ENCODE measurements at regions not wholly inside any gene's neighbourhood (a gene's known extent, or its start where the extent isn't known, plus 50 kb on each side); places are given as distances from the start of the nearest gene placed in this dataset.

GRCh38 chr3:55166576-55167555, 239.0 kb upstream of the LRTM1 start:
- ATAC-seq (no peak), DNase-seq (no peak)
- intact Hi-C loops (cut with DNase I) = no loop called here

- intact Hi-C loops (cut with DNase I) = no loop called here
- no peak for ATAC-seq
- DNase-seq = no peak
These were observed 238.0 kb upstream of the LRTM1 start for GRCh38 chr3:55165704-55166405.

DNA sequence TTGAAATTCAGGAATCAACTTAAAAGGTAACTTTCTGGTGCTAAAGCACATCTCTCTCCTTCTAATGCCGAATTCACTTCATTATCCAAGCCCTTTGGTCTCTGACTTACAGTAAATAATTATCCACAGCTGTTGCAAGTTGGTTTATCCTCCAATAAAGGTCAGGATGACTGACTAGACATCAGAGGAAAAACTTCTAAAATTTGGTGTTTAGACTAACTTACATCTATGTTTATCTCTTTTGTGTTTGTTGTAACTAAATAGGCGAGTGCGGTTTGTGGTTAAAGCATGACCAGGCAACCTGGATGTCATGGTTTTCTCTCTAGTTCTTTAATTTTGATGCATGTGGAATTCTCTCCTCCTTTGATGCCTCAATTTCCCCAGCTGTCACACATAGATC, 237.4 kb upstream of the LRTM1 start:
- ATAC-seq = no peak
- intact Hi-C loops (cut with DNase I) = no loop called here

DNA sequence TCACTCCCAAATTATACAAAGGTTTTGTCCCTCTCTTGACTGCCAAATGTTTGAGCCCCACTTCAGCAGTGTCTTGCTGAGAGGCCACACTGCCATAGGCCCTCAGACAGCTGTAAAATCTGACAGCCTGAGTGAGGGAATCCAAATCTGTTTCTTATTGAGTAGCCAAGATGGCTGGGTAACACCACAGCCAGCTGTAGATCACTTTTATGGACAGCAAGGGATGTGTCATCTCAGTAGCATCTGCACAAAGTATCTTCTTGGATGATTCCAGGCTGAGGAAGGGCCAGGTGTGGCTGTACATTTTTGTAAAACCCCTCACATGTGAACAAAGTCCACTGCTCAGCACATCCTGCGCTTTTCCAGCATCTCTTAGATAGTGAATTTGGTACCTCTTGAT, 237.0 kb upstream of the LRTM1 start:
- no peak for ATAC-seq
- intact Hi-C loops (cut with DNase I) = no loop called here
- no peak for DNase-seq

More for the DNA sequence above, 237.4 kb upstream of the LRTM1 start:
- no peak for DNase-seq

DNA sequence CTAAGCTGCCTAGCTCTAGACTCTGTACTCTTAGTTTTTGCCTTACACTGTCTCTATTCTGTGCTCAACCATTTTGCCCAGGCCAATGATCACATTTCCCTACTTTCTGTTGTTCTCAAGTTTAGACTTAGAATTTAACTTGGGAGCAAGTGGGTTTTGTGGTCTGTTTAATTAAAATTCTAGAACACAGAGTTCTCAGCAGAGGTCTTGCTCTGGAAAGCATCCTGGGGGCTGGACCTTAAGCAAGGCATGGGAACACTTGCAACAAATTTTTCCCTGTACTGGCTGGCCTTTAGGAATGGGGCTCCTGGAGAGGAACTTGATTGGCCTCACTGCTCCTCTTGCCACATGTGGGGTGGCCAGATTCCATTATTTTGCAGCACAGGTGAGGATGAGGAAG, 236.3 kb upstream of the LRTM1 start:
- intact Hi-C loops (cut with DNase I) = no loop called here
- ATAC-seq = no peak
- no peak for DNase-seq

DNA sequence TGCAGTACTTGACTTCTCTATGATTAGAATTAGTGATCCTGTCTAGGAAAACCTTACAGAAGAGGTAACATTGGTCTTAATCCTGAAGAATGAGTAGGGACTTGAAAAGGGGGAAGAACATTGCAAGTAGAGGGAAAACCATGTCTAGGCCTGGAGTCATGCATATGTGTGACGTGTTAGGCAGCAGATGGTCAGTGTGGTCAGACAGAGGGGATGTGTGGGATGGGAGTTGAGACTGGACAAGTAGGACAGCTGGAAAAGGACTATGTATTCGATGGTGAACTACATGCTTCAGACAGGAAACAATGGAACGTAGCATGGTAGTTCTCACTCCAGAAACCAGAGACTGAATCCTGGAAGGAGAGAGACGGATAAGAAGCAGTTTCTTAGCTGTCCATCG, 235.6 kb upstream of the LRTM1 start:
- intact Hi-C loops (cut with DNase I) = no loop called here
- no peak for ATAC-seq
- DNase-seq = no peak

DNA sequence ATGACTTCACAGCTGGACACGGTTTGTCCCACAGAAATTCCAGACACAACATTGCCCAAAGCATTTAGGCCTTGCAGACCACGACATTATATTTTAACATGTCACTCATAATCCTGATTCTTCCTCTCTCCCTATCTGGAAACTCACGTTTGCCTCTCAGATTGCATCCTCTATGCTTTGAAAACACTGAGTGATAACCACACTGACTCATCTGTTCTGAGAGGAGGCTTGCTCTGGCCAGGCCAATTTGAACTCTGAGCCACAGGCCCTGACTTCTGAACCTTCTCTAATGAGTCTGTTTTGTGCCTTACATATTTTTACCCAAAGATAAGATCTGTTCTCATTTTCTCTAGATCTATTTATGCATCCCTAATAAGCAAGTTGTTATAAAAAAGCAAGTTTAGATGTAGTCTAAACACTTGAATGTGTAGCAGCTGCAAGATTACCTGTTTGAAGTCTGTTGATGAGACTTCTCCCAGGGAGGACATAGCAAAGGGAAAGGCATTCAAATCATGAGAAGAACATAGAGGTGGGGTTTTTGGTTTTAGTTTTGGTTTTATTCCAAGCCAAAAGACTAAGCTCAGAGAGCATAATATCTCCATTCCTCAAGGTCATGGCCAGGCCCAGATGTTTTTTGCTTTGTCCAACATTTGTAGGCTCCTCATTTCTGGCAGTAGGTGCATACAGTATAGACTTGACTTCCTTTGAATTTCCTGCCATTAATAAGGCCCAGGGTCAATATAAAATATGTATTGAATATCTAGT, 234.4 kb upstream of the LRTM1 start:
- DNase-seq (no peak), ATAC-seq (peak in 1 of 2 donors; percentile 63)
- intact Hi-C loops (cut with DNase I) = no loop called here

DNA sequence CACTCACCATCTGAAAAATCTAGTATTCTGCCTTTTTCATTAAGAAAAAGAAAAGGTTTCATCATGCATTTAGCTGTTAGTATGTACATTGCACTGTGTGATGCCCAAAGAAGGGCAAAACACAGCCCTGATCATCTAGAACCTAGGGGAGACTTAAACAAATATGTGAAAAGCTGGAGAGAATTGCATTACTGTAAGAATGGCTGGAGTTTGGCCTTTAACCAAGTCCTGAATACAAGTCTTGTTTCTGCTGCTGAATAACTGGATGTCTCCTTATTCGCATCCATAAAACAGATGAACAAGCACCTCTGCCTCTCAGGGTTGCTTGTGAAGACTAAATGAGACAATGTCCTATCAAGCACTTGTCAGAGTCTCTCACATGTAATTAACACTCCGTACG, 233.4 kb upstream of the LRTM1 start:
- intact Hi-C loops (cut with DNase I) = no loop called here
- DNase-seq = no peak
- ATAC-seq = no peak

GRCh38 chr3:55160241-55160983, 232.6 kb upstream of the LRTM1 start:
- intact Hi-C loops (cut with DNase I) = no loop called here
- peak; percentile 69 for DNase-seq
- peak; percentile 76 to 92 for ATAC-seq

DNA sequence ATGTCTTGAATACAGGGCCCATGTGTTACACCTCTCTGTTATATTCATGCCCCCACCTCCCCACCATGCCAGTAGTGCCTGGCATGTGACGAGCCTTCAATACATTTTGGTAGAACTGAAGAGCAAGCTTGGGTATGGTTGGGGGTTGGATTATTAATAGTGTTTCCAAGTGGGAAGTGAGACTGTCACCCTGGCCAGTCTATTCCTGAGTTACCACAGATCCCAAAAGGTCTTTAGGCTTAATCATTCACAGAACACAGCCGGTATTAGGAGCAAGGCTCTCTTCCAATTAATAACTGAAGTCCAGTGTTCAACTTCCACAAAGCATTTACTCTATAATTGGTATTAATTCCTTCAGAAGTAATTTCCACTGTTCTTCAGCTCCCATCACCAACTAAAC, 231.9 kb upstream of the LRTM1 start:
- no peak for ATAC-seq
- no peak for DNase-seq
- intact Hi-C loops (cut with DNase I) = no loop called here

- intact Hi-C loops (cut with DNase I) = no loop called here
- DNase-seq (no peak), ATAC-seq (no peak)
These were observed 231.2 kb upstream of the LRTM1 start for GRCh38 chr3:55159016-55159415.

GRCh38 chr3:55158345-55158744, 230.5 kb upstream of the LRTM1 start:
- intact Hi-C loops (cut with DNase I) = no loop called here
- no peak for ATAC-seq
- no peak for DNase-seq

DNA sequence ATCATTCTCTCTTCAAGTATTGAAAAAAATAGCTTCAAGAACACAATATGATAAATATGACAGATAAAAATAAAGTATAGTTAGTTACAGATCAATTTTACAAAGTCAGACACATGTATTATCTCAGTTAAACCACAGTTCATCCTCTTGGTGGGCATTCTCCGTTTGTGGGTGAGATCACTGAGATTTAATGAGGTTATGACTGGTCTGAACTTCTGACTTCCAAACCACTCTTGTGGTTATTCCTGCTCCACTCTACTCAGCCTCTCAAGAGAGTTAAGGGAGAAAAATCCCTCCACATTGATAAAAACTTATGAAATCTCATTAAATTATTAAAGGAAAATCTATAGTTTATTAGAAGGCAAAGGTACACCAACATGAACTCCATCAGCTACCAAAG, 229.9 kb upstream of the LRTM1 start:
- ATAC-seq (no peak), DNase-seq (no peak)
- intact Hi-C loops (cut with DNase I) = no loop called here

DNA sequence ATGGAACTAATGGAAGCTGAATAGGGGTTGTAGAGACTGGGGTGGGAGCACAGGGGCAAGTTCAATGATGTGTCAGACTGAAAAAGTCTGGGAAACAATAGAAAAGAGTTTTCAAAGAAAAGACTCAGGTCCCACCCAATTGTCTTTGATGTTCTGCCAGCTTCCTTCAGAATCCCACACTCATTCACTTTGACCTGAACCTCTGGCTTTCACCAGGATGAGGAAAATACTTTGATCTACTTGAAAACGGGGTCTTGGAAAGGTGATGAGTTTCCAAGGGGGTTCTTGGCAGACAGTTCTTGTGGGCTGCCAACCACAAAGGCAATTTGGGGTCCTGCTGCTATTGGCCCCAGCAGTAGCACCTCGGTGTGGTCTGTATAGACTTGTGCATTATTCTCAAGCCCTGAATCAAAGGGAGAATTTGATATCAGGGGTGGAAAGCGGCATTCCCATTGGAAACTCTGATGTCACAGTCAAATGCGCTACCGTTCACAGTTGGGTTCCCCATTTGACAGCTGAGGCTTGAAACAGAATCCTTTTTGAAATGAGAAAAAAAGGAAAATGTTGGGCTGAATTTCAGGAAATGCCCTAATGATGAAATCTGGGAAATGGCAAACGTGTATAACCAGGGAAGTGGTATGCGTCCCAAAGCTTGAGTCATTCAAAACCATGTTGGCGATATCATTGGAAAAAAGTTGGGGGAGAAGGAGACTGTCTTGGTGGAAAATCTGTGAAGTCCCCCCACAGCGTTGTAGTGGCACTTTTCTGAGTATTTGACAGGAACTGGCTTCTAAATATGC, 229.2 kb upstream of the LRTM1 start:
- ATAC-seq = no peak
- no peak for DNase-seq
- intact Hi-C loops (cut with DNase I) = no loop called here

DNA sequence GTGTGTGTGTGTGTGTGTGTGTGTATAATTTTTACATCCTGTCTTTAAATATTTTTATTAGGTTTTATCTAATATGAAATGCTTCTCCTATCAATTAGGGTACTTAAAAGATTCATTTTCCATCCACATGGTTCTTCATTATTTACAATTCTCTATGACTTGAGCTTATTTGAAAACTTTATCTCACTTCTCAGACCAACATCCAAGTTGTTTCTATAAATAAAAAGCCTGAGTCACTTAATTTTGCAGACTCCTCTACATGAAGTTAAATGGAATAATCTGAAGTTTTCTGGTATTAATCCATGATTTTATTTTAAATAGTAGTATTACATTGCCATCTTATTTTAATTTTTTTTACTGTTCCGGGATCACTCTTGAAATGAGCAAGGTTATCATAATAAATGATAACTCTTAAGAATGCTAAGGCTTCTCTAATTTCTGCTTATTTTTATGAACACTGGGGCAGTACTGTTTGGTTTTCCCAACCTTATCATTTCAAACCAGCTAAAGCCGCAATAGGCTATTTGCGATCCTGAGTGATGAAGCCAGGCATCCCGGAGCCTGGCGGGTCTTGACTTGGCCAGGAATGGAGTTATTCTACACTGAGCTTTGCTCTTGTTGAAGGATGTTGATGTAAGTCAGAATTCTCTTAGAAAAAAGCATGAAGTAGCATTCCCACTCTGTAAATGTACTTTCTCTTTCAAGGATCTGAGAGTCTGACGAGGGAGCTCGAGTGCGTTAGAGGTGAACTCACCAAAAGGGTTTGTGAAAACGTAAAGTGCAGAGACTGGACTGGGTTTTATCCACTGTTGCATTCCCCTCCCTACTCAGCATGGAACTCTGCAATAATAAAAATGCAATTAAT, 220.2 kb upstream of the LRTM1 start:
- intact Hi-C loops (cut with DNase I) = no loop called here
- no peak for ATAC-seq
- DNase-seq = no peak

GRCh38 chr3:55147406-55147805, 219.5 kb upstream of the LRTM1 start:
- intact Hi-C loops (cut with DNase I) = no loop called here
- ATAC-seq (no peak), DNase-seq (no peak)

GRCh38 chr3:55146216-55146615, 218.4 kb upstream of the LRTM1 start:
- intact Hi-C loops (cut with DNase I) = no loop called here
- no peak for ATAC-seq
- no peak for DNase-seq

Measured in left cardiac atrium (tissue), 4 donors.